Fibroblast of lung (primary cell): ENCODE measurements at regions not wholly inside any gene's neighbourhood (a gene's known extent, or its start where the extent isn't known, plus 50 kb on each side); places are given as distances from the start of the nearest gene placed in this dataset.

ENCODE experiments used
- DNase-seq, 2 donors: peaks; one replicate each; pipeline versions ENCODE4 v3.0.0 to v3.0.0-alpha.2; 2010; ENCODE audit warnings: low read depth in 2 of 2
- H2AFZ ChIP-seq: 2 replicates; pipeline ENCODE4 v1.5.1; 2012; ENCODE audit warnings: low read length, control low read depth, inconsistent platforms
- H3K27ac ChIP-seq: 2 replicates; pipeline ENCODE4 v1.5.1; 2011; ENCODE audit warnings: low read length, control low read depth; ENCODE audit not compliant: insufficient read depth
- H3K27me3 ChIP-seq: 2 replicates; pipeline ENCODE4 v1.5.1; 2011; ENCODE audit warnings: mild to moderate bottlenecking, low read length; ENCODE audit not compliant: control insufficient read depth, insufficient read depth
- H3K36me3 ChIP-seq: 2 replicates; pipeline ENCODE4 v1.5.1; 2011; ENCODE audit warnings: low read length; ENCODE audit not compliant: control insufficient read depth, insufficient read depth
- H3K4me1 ChIP-seq: 2 replicates; pipeline ENCODE4 v1.5.1; 2011; ENCODE audit warnings: low read length; ENCODE audit not compliant: control insufficient read depth, insufficient read depth; ENCODE audit errors: extremely low read depth
- H3K4me2 ChIP-seq: 2 replicates; pipeline ENCODE4 v1.5.1; 2011; ENCODE audit warnings: low read length, control low read depth; ENCODE audit not compliant: insufficient read depth; ENCODE audit errors: extremely low read depth
- H3K4me3 ChIP-seq, 4 experiments: fragments of 200-600 bp in 1 of 4; sonication (generic) in 1 of 4; replicated peaks in 1 of 4; 2 replicates each; pipeline ENCODE4 v1.5.1; 2011 to 2016; ENCODE audit warnings: low read length in 4 of 4, low read depth in 3 of 4, mild to moderate bottlenecking in 3 of 4, control low read depth in 2 of 4, inconsistent platforms in 1 of 4, mixed read lengths in 1 of 4; ENCODE audit not compliant: insufficient read depth in 1 of 4; ENCODE audit errors: control extremely low read depth in 1 of 4
- H3K79me2 ChIP-seq: 2 replicates; pipeline ENCODE4 v1.5.1; 2012; ENCODE audit warnings: mild to moderate bottlenecking, low read length, inconsistent platforms; ENCODE audit not compliant: control insufficient read depth, insufficient read depth
- H3K9ac ChIP-seq: 2 replicates; pipeline ENCODE4 v1.5.1; 2011; ENCODE audit warnings: mild to moderate bottlenecking, low read length, control low read depth; ENCODE audit not compliant: insufficient read depth
- H3K9me3 ChIP-seq: 2 replicates; pipeline ENCODE4 v1.5.1; 2012; ENCODE audit warnings: low read depth, low read length; ENCODE audit not compliant: control insufficient read depth, insufficient read depth
- H4K20me1 ChIP-seq: 2 replicates; pipeline ENCODE4 v1.5.1; 2011; ENCODE audit warnings: low read length; ENCODE audit not compliant: control insufficient read depth, insufficient read depth; ENCODE audit errors: extremely low read depth
- EZH2 ChIP-seq: IDR thresholded peaks from 2 replicates; pipeline ENCODE4 v1.5.1; 2012; ENCODE audit warnings: low read length, control low read depth, mild to moderate bottlenecking; ENCODE audit errors: missing control alignments
- TF ChIP-seq, protein P1 (sequence below), 2 donors: IDR thresholded peaks in 1 of 2; conservative IDR thresholded peaks in 1 of 2; 1 replicate in 1 of 2; 2 replicates in 1 of 2; pipeline ENCODE4 v1.5.1; 2011 to 2012; ENCODE audit warnings: low read length in 2 of 2, control low read depth in 1 of 2, inconsistent platforms in 1 of 2, low read depth in 1 of 2, mild to moderate bottlenecking in 1 of 2

DNA sequence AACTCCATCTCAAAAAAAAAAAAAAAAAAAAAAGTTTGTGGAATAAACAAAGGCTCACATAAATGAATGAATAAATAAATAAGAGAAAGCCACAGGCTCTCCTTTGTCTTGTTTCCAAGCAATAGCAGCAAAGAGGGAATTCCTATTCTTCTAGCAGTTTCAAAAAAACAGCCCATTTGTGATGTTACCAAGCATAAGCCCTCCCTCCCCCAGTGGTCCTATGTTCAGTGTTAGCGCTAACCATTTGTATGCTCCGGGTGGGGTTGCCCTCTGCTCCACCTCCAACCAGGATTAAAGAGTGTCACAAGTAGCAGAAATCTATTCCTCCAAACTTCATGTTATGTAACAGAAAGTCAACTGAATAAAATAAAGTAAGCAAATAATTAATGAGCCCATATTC is 1215.0 kb upstream of the TENM4 start:
- no peaks in the 10 kb centered on the region for H3K36me3 ChIP-seq
- no peaks in the 10 kb centered on the region for H3K27me3 ChIP-seq
- DNase-seq = no peak
- no peaks in the 10 kb centered on the region for H3K9me3 ChIP-seq
- H3K4me3 ChIP-seq = no peak overlapping the region
- H2AFZ ChIP-seq = no peak overlapping the region
- H3K4me2 ChIP-seq = no peak overlapping the region
- no peaks in the 10 kb centered on the region for H4K20me1 ChIP-seq
- H3K4me1 ChIP-seq = no peaks in the 10 kb centered on the region
- H3K27ac ChIP-seq = no peak overlapping the region
- no peaks in the 10 kb centered on the region for H3K79me2 ChIP-seq
- no peak overlapping the region for H3K9ac ChIP-seq
- TF ChIP-seq, protein P1, sequence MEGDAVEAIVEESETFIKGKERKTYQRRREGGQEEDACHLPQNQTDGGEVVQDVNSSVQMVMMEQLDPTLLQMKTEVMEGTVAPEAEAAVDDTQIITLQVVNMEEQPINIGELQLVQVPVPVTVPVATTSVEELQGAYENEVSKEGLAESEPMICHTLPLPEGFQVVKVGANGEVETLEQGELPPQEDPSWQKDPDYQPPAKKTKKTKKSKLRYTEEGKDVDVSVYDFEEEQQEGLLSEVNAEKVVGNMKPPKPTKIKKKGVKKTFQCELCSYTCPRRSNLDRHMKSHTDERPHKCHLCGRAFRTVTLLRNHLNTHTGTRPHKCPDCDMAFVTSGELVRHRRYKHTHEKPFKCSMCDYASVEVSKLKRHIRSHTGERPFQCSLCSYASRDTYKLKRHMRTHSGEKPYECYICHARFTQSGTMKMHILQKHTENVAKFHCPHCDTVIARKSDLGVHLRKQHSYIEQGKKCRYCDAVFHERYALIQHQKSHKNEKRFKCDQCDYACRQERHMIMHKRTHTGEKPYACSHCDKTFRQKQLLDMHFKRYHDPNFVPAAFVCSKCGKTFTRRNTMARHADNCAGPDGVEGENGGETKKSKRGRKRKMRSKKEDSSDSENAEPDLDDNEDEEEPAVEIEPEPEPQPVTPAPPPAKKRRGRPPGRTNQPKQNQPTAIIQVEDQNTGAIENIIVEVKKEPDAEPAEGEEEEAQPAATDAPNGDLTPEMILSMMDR (conservative IDR thresholded peaks at IDR 0.05 in 1 of 2, IDR thresholded peaks at IDR 0.05 in 1 of 2; ENCODE audit: low read depth in 1 of 2, low read length in 2 of 2) = no peak
- no peak for TF ChIP-seq EZH2

DNA sequence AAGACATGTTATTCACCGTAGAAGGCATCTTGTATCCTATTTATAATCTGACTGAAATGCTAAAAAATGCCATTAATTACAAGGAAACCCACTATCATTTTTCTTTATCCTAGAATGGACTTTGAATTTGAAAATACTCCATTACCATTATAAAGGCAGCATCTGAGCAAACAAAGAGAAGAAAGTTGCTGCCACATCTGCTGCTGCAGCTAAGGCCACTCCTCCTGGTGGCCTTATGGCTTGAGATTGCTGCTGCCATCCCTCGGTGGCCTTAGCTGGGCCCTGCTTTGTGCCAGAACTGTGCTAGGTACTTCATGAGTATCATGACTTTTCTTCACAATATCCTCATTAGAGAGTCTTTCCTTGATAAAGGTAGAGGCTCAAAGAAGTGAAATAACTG is 1210.1 kb upstream of the TENM4 start:
- no peaks in the 10 kb centered on the region for H4K20me1 ChIP-seq
- no peak overlapping the region for H3K4me2 ChIP-seq
- H3K27ac ChIP-seq = no peak overlapping the region
- TF ChIP-seq EZH2 = no peak
- TF ChIP-seq, protein P1 (conservative IDR thresholded peaks at IDR 0.05 in 1 of 2, IDR thresholded peaks at IDR 0.05 in 1 of 2; ENCODE audit: low read depth in 1 of 2, low read length in 2 of 2) = no peak
- H3K4me1 ChIP-seq = no peaks in the 10 kb centered on the region
- H3K9me3 ChIP-seq = no peaks in the 10 kb centered on the region
- no peak overlapping the region for H2AFZ ChIP-seq
- H3K36me3 ChIP-seq = no peaks in the 10 kb centered on the region
- DNase-seq = no peak
- H3K27me3 ChIP-seq = no peaks in the 10 kb centered on the region
- H3K4me3 ChIP-seq = no peak overlapping the region
- H3K9ac ChIP-seq = no peak overlapping the region
- no peaks in the 10 kb centered on the region for H3K79me2 ChIP-seq

DNA sequence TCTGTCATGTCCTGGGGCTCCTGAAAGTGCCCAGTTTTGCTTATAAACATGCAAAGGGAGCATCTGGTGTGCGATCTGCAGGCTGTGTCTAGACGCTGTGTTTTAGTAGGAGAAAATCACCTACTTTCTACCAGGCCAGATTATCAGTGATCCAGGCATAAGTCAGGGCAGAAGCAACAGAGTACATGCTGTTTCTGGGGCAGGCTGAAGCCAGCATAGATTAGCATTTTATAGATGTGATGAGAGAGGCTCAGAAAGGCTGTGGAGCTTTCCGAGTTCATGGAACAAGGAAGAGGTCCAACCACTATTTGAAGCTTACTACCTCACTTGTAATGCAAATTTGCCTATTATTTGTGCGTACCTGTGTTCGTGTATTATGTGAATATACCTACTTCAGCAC is 1208.4 kb upstream of the TENM4 start:
- no peak overlapping the region for H2AFZ ChIP-seq
- H3K27ac ChIP-seq = no peak overlapping the region
- H3K9ac ChIP-seq = no peak overlapping the region
- no peaks in the 10 kb centered on the region for H4K20me1 ChIP-seq
- H3K9me3 ChIP-seq = no peaks in the 10 kb centered on the region
- H3K4me3 ChIP-seq = no peak overlapping the region
- H3K27me3 ChIP-seq = no peaks in the 10 kb centered on the region
- no peaks in the 10 kb centered on the region for H3K36me3 ChIP-seq
- no peaks in the 10 kb centered on the region for H3K4me1 ChIP-seq
- H3K4me2 ChIP-seq = no peak overlapping the region
- no peaks in the 10 kb centered on the region for H3K79me2 ChIP-seq
- TF ChIP-seq, protein P1 (conservative IDR thresholded peaks at IDR 0.05 in 1 of 2, IDR thresholded peaks at IDR 0.05 in 1 of 2; ENCODE audit: low read depth in 1 of 2, low read length in 2 of 2) = no peak
- no peak for TF ChIP-seq EZH2
- DNase-seq = no peak
